ENCODE measurements at regions not wholly inside any gene's neighbourhood (a gene's known extent, or its start where the extent isn't known, plus 50 kb on each side); places are given as distances from the start of the nearest gene placed in this dataset.

DNA sequence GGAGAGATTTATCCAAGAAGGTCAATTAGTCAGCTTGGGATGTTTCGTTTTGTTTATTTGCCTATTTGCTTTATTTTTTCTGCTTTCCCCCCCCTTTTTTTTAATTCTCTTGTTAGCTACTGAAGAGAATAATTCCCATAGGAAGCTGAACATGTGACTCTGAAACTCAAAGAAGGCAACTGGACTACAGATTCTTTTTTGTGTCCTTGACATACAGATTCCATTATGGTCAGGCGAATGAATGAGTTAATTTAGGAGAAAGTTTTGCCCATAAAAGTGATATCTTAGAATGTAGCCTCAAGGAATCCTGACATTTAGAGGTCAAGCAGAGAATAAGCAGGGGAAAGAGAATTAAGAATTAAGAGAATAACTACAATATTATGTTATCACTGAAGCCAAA lies 514.2 kb upstream of the LINC00305 start:
- H3K18ac ChIP-seq (ENCODE audit: insufficient read length, low read depth, low read length) = no peak overlapping the region
- no peaks in the 10 kb centered on the region for H3K79me1 ChIP-seq (ENCODE audit: insufficient read depth, low read depth, low read length, poor library complexity, severe bottlenecking)
- H3T11ph ChIP-seq (ENCODE audit: low read length) = no peak overlapping the region
- no peak for TF ChIP-seq CTCF (conservative IDR thresholded peaks at IDR 0.05)
- H2AK5ac ChIP-seq (ENCODE audit: insufficient read length, low read length) = no peak overlapping the region
- H3K27me3 Mint-ChIP-seq (ENCODE audit: low read depth) = no peaks in the 10 kb centered on the region
- no peak overlapping the region for H4K8ac ChIP-seq (replicated peaks; ENCODE audit: insufficient read length, low read depth, low read length)
- H3K27ac Mint-ChIP-seq = no peak overlapping the region; a peak in 1 of 7 replicates
- H3K14ac ChIP-seq (ENCODE audit: insufficient read depth, low read length) = no peak overlapping the region
- WGBS (ENCODE audit: extremely low coverage, insufficient read length, low lambda C conversion rate) = no CpG with 5 or more reads among the region's 2 CpGs
- no peaks in the 10 kb centered on the region for H3K9me3 ChIP-seq (ENCODE audit: control insufficient read depth, low read depth, low read length)
- H2BK120ac ChIP-seq (ENCODE audit: low read depth, low read length, poor library complexity, severe bottlenecking) = no peak overlapping the region
- no peaks in the 10 kb centered on the region; the same call in 1 of the 2 replicates for H3K4me1 ChIP-seq (ENCODE audit: insufficient read depth, low read length)
- no peak overlapping the region for H3K4ac ChIP-seq (ENCODE audit: low read depth, low read length)
- no peak overlapping the region for H3K27ac ChIP-seq (ENCODE audit: insufficient read length, low read depth, low read length)
- no peak overlapping the region for H3K4me2 ChIP-seq (ENCODE audit: insufficient read depth, insufficient read length, low read length)
- no peaks in the 10 kb centered on the region for H3K9me3 Mint-ChIP-seq
- no peak overlapping the region for H2BK15ac ChIP-seq (ENCODE audit: low read depth, low read length)
- peaks cover 3 to 7% of the 10 kb centered on the region in 2 experiments; a peak in 3 of 4 replicates for H3K4me1 Mint-ChIP-seq
- H4K20me1 ChIP-seq (ENCODE audit: control insufficient read depth, insufficient read depth, insufficient read length) = no peaks in the 10 kb centered on the region
- no peaks in the 10 kb centered on the region for H3K36me3 Mint-ChIP-seq (ENCODE audit: insufficient read depth in 1 of 3, low read depth in 3 of 3)
- H3K79me2 ChIP-seq (ENCODE audit: insufficient read depth, low read length) = no peaks in the 10 kb centered on the region
- H2BK5ac ChIP-seq (ENCODE audit: insufficient read length, low read length) = no peak overlapping the region
- no peak overlapping the region for H2BK20ac ChIP-seq (ENCODE audit: low read depth, low read length, poor library complexity, severe bottlenecking)
- no peak overlapping the region for H4K91ac ChIP-seq (ENCODE audit: insufficient read length, low read depth, low read length)
- no peak overlapping the region for H2AFZ ChIP-seq (ENCODE audit: low read length)
- H2BK12ac ChIP-seq (ENCODE audit: insufficient read length, low read depth, low read length) = no peak overlapping the region
- H3K56ac ChIP-seq (ENCODE audit: insufficient read length, low read depth, low read length) = no peak overlapping the region
- DNase-seq = no peak
- no peak overlapping the region for H3K4me3 Mint-ChIP-seq
- no peak overlapping the region for H4K5ac ChIP-seq (ENCODE audit: insufficient read length, low read depth, low read length)
- no peaks in the 10 kb centered on the region for H3K27me3 ChIP-seq (ENCODE audit: insufficient read depth, low read length)
- no peak overlapping the region for H3K23ac ChIP-seq (ENCODE audit: insufficient read length, low read depth, low read length)
- H3K23me2 ChIP-seq (ENCODE audit: insufficient read length, low read depth, low read length, poor library complexity, severe bottlenecking) = no peaks in the 10 kb centered on the region
- no peak overlapping the region for H3K9ac ChIP-seq (ENCODE audit: extremely low read depth, insufficient read length, low read length)
